Peyer's patch (tissue), 4 donors: ENCODE measurements at regions not wholly inside any gene's neighbourhood (a gene's known extent, or its start where the extent isn't known, plus 50 kb on each side); places are given as distances from the start of the nearest gene placed in this dataset.

Experiments
- DNase-seq, 3 donors: peaks; one replicate each; pipeline ENCODE4 v3.0.0-alpha.2; 2017 to 2019
- H3K27ac ChIP-seq, 4 donors: fragments of 200-600 bp; sonication (generic); one replicate each; pipeline ENCODE4 v1.5.1; 2016 to 2019
- H3K27me3 ChIP-seq, 2 donors: fragments of 200-600 bp; sonication (generic); one replicate each; pipeline ENCODE4 v1.5.1; 2019
- H3K36me3 ChIP-seq, 3 donors: fragments of 200-600 bp; sonication (generic); one replicate each; pipeline ENCODE4 v1.5.1; 2016 to 2019
- H3K4me1 ChIP-seq, 4 donors: fragments of 200-600 bp; sonication (generic); one replicate each; pipeline ENCODE4 v1.5.1; 2016 to 2019
- H3K4me3 ChIP-seq, 4 donors: fragments of 200-600 bp; sonication (generic); 1 replicate in 3 of 4; 2 replicates in 1 of 4; pipeline ENCODE4 v1.5.1; 2016 to 2019; ENCODE audit warnings: mild to moderate bottlenecking in 1 of 4
- H3K9me3 ChIP-seq, 4 donors: fragments of 200-600 bp; sonication (generic); one replicate each; pipeline ENCODE4 v1.5.1; 2016 to 2019; ENCODE audit warnings: mild to moderate bottlenecking in 1 of 4
- CTCF ChIP-seq, 6 experiments: fragments of 450-650 bp in 4 of 6; fragments of 200-600 bp in 2 of 6; sonication (generic) in 1 of 6; IDR thresholded peaks; one replicate each; pipeline ENCODE4 v1.5.1; 2017 to 2019; ENCODE audit warnings: antibody characterized with exemption in 6 of 6, mild to moderate bottlenecking in 3 of 6, moderate library complexity in 1 of 6
- POLR2A ChIP-seq, 2 donors: fragments of 450-650 bp; IDR thresholded peaks; one replicate each; pipeline ENCODE4 v1.5.1; 2017; ENCODE audit warnings: antibody characterized with exemption in 2 of 2, mild to moderate bottlenecking in 2 of 2, moderate library complexity in 2 of 2

GRCh38 chr10:58107506-58107905 lies 160.2 kb downstream of the IPMK start:
- Histone ChIP-seq H3K4me3 (no peak overlapping the region), H3K4me1 (no peaks in the 10 kb centered on the region)
- no peak for TF ChIP-seq POLR2A (IDR thresholded peaks at IDR 0.05)
- TF ChIP-seq CTCF (IDR thresholded peaks at IDR 0.05): no peak

DNA sequence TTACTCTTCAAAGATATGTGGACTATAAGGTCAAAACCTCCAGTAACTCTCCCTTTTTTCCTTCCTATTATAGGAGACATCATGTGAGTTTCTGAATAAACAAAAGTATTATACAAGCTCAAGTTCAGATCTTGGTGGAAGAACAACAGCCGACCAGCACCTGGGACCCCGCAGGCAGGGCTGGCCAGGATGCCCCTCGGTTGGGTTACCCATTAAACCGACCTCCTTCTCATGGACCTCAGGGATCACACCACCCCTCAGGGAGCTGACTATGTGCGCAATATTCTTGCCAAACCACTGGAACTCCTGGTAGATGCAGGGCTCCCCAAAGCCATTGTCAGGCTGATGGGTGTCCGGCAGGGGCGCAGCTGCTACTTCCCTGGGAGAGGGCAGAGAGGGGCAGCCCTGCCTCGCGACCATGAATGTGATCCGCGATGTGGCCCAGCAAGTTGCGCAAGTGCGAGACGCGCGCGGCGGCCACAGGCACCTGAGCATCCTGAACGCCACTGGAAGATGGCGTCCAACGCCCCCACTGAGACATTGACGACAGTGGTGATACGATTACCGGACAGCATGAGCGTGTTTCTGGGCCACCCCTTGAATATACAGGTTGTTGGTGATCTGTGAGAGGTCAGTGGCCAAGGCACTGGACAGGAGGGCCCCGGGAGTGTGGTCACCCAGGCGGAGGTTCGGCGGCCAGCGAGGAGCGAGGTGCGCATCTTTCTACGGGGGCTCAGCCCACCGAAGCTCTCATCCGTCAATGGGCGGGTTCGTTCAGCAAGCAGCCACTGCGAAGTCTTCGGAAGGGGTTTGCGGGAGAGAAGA lies 161.3 kb downstream of the IPMK start:
- H3K27ac ChIP-seq: no peak overlapping the region
- no peak for TF ChIP-seq CTCF (IDR thresholded peaks at IDR 0.05)
- TF ChIP-seq POLR2A (IDR thresholded peaks at IDR 0.05): no peak
- DNase-seq: no peak

More at GRCh38 chr10:58107506-58107905, 160.2 kb downstream of the IPMK start:
- Histone ChIP-seq H3K9me3 (no peaks in the 10 kb centered on the region), H3K36me3 (no peaks in the 10 kb centered on the region), H3K27ac (no peak overlapping the region), H3K27me3 (no peaks in the 10 kb centered on the region)
- no peak for DNase-seq

DNA sequence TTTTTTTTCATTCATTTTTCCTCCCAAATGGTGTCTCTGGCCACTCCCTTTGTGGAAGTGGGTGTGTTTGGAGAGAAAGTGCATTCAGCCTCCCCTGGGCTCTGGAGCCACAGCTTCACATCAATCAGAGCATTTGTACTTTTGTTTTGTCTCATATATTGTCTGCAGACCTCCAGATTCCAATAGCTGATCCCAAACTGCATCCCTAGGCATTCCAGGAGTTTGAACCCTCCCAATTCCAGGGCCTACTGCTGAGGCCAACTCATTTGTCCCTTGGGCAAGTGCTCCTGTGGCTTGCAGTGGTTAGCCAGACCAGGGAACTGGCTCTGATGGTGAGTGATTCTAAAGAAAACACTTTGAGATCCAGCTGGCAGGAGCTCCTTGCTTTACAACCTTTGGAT lies 163.3 kb downstream of the IPMK start:
- no peaks in the 10 kb centered on the region for H3K27me3 ChIP-seq
- no peak for DNase-seq
- no peaks in the 10 kb centered on the region for H3K9me3 ChIP-seq
- no peak overlapping the region for H3K4me3 ChIP-seq
- no peaks in the 10 kb centered on the region for H3K36me3 ChIP-seq
- H3K27ac ChIP-seq: no peak overlapping the region
- TF ChIP-seq POLR2A (IDR thresholded peaks at IDR 0.05): no peak
- TF ChIP-seq CTCF (IDR thresholded peaks at IDR 0.05): no peak
- H3K4me1 ChIP-seq: no peaks in the 10 kb centered on the region

More for the DNA sequence above, 161.3 kb downstream of the IPMK start:
- Histone ChIP-seq H3K36me3 (no peaks in the 10 kb centered on the region), H3K4me3 (no peak overlapping the region), H3K9me3 (no peaks in the 10 kb centered on the region), H3K27me3 (no peaks in the 10 kb centered on the region), H3K4me1 (no peaks in the 10 kb centered on the region)

DNA sequence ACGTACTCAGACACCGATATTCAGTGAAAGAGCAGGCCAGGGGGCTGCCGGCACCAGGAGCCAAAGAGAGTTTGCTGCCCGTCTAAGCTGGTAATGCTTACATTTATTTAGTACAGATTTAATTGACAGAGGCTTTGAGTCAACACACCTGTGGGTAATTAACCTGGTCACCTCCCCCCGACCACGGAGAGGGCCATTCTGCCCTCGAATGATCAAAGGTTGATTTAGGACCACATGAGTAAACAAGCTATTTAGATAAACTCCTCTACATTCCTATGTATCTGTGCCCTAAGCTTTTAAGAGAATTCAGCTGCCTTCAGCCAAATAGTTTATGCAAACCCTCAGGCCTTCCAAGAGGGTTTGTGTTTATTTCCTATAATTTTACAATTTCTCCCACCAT lies 164.8 kb downstream of the IPMK start:
- H3K27ac ChIP-seq: no peak overlapping the region
- TF ChIP-seq CTCF (IDR thresholded peaks at IDR 0.05): no peak
- TF ChIP-seq POLR2A (IDR thresholded peaks at IDR 0.05): no peak
- H3K4me1 ChIP-seq: no peaks in the 10 kb centered on the region
- no peaks in the 10 kb centered on the region for H3K36me3 ChIP-seq
- H3K27me3 ChIP-seq: no peaks in the 10 kb centered on the region
- no peak overlapping the region for H3K4me3 ChIP-seq
- H3K9me3 ChIP-seq: no peaks in the 10 kb centered on the region
- no peak for DNase-seq

GRCh38 chr10:58101682-58102081 lies 166.0 kb downstream of the IPMK start:
- Histone ChIP-seq H3K36me3 (no peaks in the 10 kb centered on the region), H3K4me3 (no peak overlapping the region), H3K9me3 (no peaks in the 10 kb centered on the region), H3K27ac (no peak overlapping the region), H3K4me1 (no peaks in the 10 kb centered on the region), H3K27me3 (no peaks in the 10 kb centered on the region)
- no peak for DNase-seq
- TF ChIP-seq POLR2A (IDR thresholded peaks at IDR 0.05) (no peak), CTCF (IDR thresholded peaks at IDR 0.05) (no peak)
